MM.1S (cell line): ENCODE measurements at regions not wholly inside any gene's neighbourhood (a gene's known extent, or its start where the extent isn't known, plus 50 kb on each side); places are given as distances from the start of the nearest gene placed in this dataset.

Source experiments
- EZH2 ChIP-seq: fragments of 300-600 bp; sonication (generic); optimal IDR thresholded peaks from 2 replicates; pipeline ENCODE3; 2017; ENCODE audit warnings: low read depth, mild to moderate bottlenecking, antibody characterized with exemption, low read length, mixed read lengths
- TF ChIP-seq, protein P1 (sequence below): fragments of 300-600 bp; sonication (generic); IDR thresholded peaks from 2 replicates; pipeline ENCODE4 v1.5.1; 2016; ENCODE audit warnings: antibody characterized with exemption, low read length, mixed read lengths

- TF ChIP-seq, protein P1, sequence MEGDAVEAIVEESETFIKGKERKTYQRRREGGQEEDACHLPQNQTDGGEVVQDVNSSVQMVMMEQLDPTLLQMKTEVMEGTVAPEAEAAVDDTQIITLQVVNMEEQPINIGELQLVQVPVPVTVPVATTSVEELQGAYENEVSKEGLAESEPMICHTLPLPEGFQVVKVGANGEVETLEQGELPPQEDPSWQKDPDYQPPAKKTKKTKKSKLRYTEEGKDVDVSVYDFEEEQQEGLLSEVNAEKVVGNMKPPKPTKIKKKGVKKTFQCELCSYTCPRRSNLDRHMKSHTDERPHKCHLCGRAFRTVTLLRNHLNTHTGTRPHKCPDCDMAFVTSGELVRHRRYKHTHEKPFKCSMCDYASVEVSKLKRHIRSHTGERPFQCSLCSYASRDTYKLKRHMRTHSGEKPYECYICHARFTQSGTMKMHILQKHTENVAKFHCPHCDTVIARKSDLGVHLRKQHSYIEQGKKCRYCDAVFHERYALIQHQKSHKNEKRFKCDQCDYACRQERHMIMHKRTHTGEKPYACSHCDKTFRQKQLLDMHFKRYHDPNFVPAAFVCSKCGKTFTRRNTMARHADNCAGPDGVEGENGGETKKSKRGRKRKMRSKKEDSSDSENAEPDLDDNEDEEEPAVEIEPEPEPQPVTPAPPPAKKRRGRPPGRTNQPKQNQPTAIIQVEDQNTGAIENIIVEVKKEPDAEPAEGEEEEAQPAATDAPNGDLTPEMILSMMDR, result peak; percentile 46
- TF ChIP-seq EZH2, result no peak
Measured at GRCh38 chr12:93098077-93098476, 169.0 kb upstream of the EEA1 start.
